A549 (cell line): ENCODE measurements at regions not wholly inside any gene's neighbourhood (a gene's known extent, or its start where the extent isn't known, plus 50 kb on each side); places are given as distances from the start of the nearest gene placed in this dataset.

Experiments
- ATAC-seq, 2 experiments: fragments of 200-7000 bp in 1 of 2; fragments of >200 bp in 1 of 2; cut with Nextera tagmentation in 1 of 2; cut with Tn5 transposase in 1 of 2; 3 replicates each; pipeline versions ENCODE4 v1.8.0 to v1.9.1; 2018 to 2020; ENCODE audit warnings: mild to moderate bottlenecking in 1 of 2, moderate library complexity in 1 of 2
- CTCF ChIA-PET: fragments of 300-600 bp; sonication (Branson Sonifier 250); formaldehyde crosslinking; extraction: SDS; loops from one replicate; lab custom pipeline; 2021; ENCODE audit warnings: antibody characterized with exemption, inconsistent platforms; lab: Yijun Ruan, JAX
- POLR2A ChIA-PET: fragments of 350-600 bp; formaldehyde crosslinking; extraction: SDS; loops from one replicate; lab custom pipeline; 2021; ENCODE audit warnings: antibody characterized with exemption, inconsistent platforms; lab: Yijun Ruan, JAX
- DNase-seq, 2 experiments: peaks; one replicate each; pipeline versions ENCODE4 v3.0.0 to v3.0.0-alpha.2; 2011 to 2016; ENCODE audit warnings: low read depth in 1 of 2, low spot score in 1 of 2
- FAIRE-seq: peaks from 2 replicates; lab custom pipeline; 2011; peaks lifted over from hg19 to GRCh38; lab: Jason Lieb, UNC
- H3K27ac ChIP-seq, 2 experiments: fragments of >200 bp; sonication (Bioruptor Twin); formaldehyde crosslinking; 3 replicates each; pipeline ENCODE4 v1.5.1; 2016 to 2017
- H3K4me1 ChIP-seq: fragments of >200 bp; sonication (Bioruptor Twin); formaldehyde crosslinking; 3 replicates; pipeline ENCODE4 v1.6.1; 2016
- H3K4me2 ChIP-seq: fragments of >200 bp; sonication (Bioruptor Twin); formaldehyde crosslinking; 3 replicates; pipeline ENCODE4 v1.6.1; 2016
- H3K4me3 ChIP-seq: fragments of >200 bp; sonication (Bioruptor Twin); formaldehyde crosslinking; 3 replicates; pipeline ENCODE4 v1.5.1; 2016
- H3K9me3 ChIP-seq: fragments of >200 bp; sonication (Bioruptor Twin); formaldehyde crosslinking; 3 replicates; pipeline ENCODE4 v1.6.1; 2016
- BHLHE40 ChIP-seq: IDR thresholded peaks from 2 replicates; pipeline ENCODE4 v1.6.1; 2012; ENCODE audit warnings: low read depth, low read length, inconsistent platforms
- CEBPB ChIP-seq, 2 experiments: fragments of >200 bp in 1 of 2; sonication (Bioruptor Twin) in 1 of 2; formaldehyde crosslinking in 1 of 2; IDR thresholded peaks; 2 replicates each; pipeline ENCODE4 v1.6.1; 2012 to 2016
- CHD4 ChIP-seq: fragments of 200-600 bp; sonication (generic); IDR thresholded peaks from 2 replicates; pipeline ENCODE4 v1.6.1; 2016; ENCODE audit warnings: antibody characterized with exemption, mild to moderate bottlenecking, borderline replicate concordance
- EHF ChIP-seq: fragments of 250-450 bp; sonication (Bioruptor Pico); IDR thresholded peaks from 2 replicates; pipeline ENCODE4 v1.5.0; 2020; ENCODE audit warnings: mild to moderate bottlenecking
- EP300 ChIP-seq, 2 experiments: fragments of >200 bp; sonication (Bioruptor Twin); formaldehyde crosslinking; IDR thresholded peaks; 2 replicates in 1 of 2; 3 replicates in 1 of 2; pipeline ENCODE4 v1.6.1; 2016 to 2017
- FOSB ChIP-seq: fragments of 250-450 bp; sonication (Bioruptor Pico); IDR thresholded peaks from 2 replicates; pipeline ENCODE4 v1.5.0; 2020; ENCODE audit warnings: mild to moderate bottlenecking, moderate library complexity
- HOXB5 ChIP-seq: fragments of 250-450 bp; sonication (Bioruptor Pico); IDR thresholded peaks from 2 replicates; pipeline ENCODE4 v1.5.0; 2020; ENCODE audit warnings: mild to moderate bottlenecking, moderate library complexity
- JUN ChIP-seq, 2 experiments: fragments of >200 bp; sonication (Bioruptor Twin); formaldehyde crosslinking; IDR thresholded peaks; 2 replicates in 1 of 2; 3 replicates in 1 of 2; pipeline ENCODE4 v1.6.1; 2016 to 2017
- KDM1A ChIP-seq: fragments of 200-600 bp; sonication (generic); IDR thresholded peaks from 2 replicates; pipeline ENCODE4 v1.6.1; 2016; ENCODE audit warnings: low read depth, mild to moderate bottlenecking
- KDM5A ChIP-seq: fragments of 200-600 bp; sonication (generic); IDR thresholded peaks from 2 replicates; pipeline ENCODE4 v1.6.1; 2016; ENCODE audit warnings: antibody characterized with exemption, mild to moderate bottlenecking
- MAFK ChIP-seq: fragments of 450-650 bp; IDR thresholded peaks from 2 replicates; pipeline ENCODE4 v1.6.1; 2014; ENCODE audit not compliant: partially characterized antibody
- NFE2L2 ChIP-seq: fragments of 150-350 bp; conservative IDR thresholded peaks from 2 replicates; pipeline ENCODE4 v1.6.1; 2014; ENCODE audit warnings: low read length
- NR3C1 ChIP-seq: fragments of >200 bp; sonication (Bioruptor Twin); formaldehyde crosslinking; IDR thresholded peaks from 3 replicates; pipeline ENCODE4 v1.6.1; 2017
- POLR2A ChIP-seq: IDR thresholded peaks from 2 replicates; pipeline ENCODE4 v1.6.1; 2012; ENCODE audit warnings: mild to moderate bottlenecking, low read length
- RARB ChIP-seq: fragments of 250-450 bp; sonication (Bioruptor Pico); IDR thresholded peaks from 2 replicates; pipeline ENCODE4 v1.8.0; 2021; ENCODE audit warnings: mild to moderate bottlenecking, moderate library complexity
- RFX5 ChIP-seq: fragments of 450-650 bp; IDR thresholded peaks from 2 replicates; pipeline ENCODE4 v1.7.1; 2014; ENCODE audit warnings: antibody characterized with exemption, mild to moderate bottlenecking, moderate library complexity
- SMC3 ChIP-seq: fragments of >200 bp; sonication (Bioruptor Twin); formaldehyde crosslinking; IDR thresholded peaks from 3 replicates; pipeline ENCODE4 v1.6.1; 2018; ENCODE audit warnings: inconsistent platforms
- TFCP2L1 ChIP-seq: fragments of 250-450 bp; sonication (Bioruptor Pico); IDR thresholded peaks from 2 replicates; pipeline ENCODE4 v1.5.0; 2021; ENCODE audit warnings: mild to moderate bottlenecking
- ZC3H11A ChIP-seq: fragments of 450-650 bp; IDR thresholded peaks from 2 replicates; pipeline ENCODE4 v1.6.1; 2014; ENCODE audit warnings: antibody characterized with exemption, mild to moderate bottlenecking
- WGBS: methylation state at CpG from one replicate; pipeline ENCODE4 v1.1.6; 2017; ENCODE audit errors: missing lambda C conversion rate; 5-methylcytosine and 5-hydroxymethylcytosine counted together
- TF ChIP-seq, protein P1 (sequence below): fragments of 450-650 bp; IDR thresholded peaks from 2 replicates; pipeline ENCODE4 v1.6.1; 2014; ENCODE audit warnings: antibody characterized with exemption
- TF ChIP-seq, protein P2 (sequence below): IDR thresholded peaks from 2 replicates; pipeline ENCODE4 v1.6.1; 2012; ENCODE audit warnings: low read depth, borderline replicate concordance
- TF ChIP-seq, protein P3 (sequence below): fragments of 200-600 bp; sonication (generic); IDR thresholded peaks from 2 replicates; pipeline ENCODE4 v1.6.1; 2016; ENCODE audit warnings: antibody characterized with exemption, mild to moderate bottlenecking, moderate library complexity
- TF ChIP-seq, protein P4 (sequence below): IDR thresholded peaks from 2 replicates; pipeline ENCODE4 v1.6.1; 2012
- TF ChIP-seq, protein P5 (sequence below): IDR thresholded peaks from 2 replicates; pipeline ENCODE4 v1.6.1; 2012

DNA sequence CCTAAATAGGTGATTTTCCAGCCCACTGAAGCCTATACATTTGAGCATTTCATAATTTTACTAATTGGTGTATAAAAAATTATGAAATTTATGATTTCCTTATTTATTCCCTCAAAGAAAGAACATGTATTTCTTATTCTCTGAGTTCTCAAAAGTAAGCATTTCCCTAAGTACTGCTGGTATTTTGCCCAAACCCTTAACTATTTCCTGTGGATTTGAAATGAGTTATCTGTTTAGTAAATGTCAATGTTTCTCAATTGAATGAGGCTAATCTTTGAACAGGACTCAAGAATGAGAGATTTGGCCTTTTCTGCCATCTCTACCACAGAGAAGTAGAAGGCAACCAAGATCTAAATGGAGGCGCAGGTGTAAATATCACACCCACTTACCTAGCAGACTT is 751.7 kb downstream of the TLE1 start:
- ATAC-seq (no peak), FAIRE-seq (no peak), DNase-seq (no peak)
- H3K4me3 ChIP-seq: no peak overlapping the region
- TF ChIP-seq NR3C1 (no peak), POLR2A (no peak), CHD4 (no peak), HOXB5 (CRISPR knock-in tag) (no peak), EP300 (IDR thresholded peaks at IDR 0.05) (no peak), BHLHE40 (no peak), JUN (IDR thresholded peaks at IDR 0.05) (no peak), MAFK (no peak), EHF (CRISPR knock-in tag) (no peak), FOSB (CRISPR knock-in tag) (no peak), RFX5 (no peak), TFCP2L1 (CRISPR knock-in tag) (no peak), SMC3 (no peak)
- TF ChIP-seq, protein P1, sequence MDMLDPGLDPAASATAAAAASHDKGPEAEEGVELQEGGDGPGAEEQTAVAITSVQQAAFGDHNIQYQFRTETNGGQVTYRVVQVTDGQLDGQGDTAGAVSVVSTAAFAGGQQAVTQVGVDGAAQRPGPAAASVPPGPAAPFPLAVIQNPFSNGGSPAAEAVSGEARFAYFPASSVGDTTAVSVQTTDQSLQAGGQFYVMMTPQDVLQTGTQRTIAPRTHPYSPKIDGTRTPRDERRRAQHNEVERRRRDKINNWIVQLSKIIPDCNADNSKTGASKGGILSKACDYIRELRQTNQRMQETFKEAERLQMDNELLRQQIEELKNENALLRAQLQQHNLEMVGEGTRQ: no peak
- TF ChIP-seq, protein P2, sequence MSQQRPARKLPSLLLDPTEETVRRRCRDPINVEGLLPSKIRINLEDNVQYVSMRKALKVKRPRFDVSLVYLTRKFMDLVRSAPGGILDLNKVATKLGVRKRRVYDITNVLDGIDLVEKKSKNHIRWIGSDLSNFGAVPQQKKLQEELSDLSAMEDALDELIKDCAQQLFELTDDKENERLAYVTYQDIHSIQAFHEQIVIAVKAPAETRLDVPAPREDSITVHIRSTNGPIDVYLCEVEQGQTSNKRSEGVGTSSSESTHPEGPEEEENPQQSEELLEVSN: no peak
- TF ChIP-seq, protein P3, sequence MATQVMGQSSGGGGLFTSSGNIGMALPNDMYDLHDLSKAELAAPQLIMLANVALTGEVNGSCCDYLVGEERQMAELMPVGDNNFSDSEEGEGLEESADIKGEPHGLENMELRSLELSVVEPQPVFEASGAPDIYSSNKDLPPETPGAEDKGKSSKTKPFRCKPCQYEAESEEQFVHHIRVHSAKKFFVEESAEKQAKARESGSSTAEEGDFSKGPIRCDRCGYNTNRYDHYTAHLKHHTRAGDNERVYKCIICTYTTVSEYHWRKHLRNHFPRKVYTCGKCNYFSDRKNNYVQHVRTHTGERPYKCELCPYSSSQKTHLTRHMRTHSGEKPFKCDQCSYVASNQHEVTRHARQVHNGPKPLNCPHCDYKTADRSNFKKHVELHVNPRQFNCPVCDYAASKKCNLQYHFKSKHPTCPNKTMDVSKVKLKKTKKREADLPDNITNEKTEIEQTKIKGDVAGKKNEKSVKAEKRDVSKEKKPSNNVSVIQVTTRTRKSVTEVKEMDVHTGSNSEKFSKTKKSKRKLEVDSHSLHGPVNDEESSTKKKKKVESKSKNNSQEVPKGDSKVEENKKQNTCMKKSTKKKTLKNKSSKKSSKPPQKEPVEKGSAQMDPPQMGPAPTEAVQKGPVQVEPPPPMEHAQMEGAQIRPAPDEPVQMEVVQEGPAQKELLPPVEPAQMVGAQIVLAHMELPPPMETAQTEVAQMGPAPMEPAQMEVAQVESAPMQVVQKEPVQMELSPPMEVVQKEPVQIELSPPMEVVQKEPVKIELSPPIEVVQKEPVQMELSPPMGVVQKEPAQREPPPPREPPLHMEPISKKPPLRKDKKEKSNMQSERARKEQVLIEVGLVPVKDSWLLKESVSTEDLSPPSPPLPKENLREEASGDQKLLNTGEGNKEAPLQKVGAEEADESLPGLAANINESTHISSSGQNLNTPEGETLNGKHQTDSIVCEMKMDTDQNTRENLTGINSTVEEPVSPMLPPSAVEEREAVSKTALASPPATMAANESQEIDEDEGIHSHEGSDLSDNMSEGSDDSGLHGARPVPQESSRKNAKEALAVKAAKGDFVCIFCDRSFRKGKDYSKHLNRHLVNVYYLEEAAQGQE: no peak
- H3K4me1 ChIP-seq: no peaks in the 10 kb centered on the region
- ChIA-PET CTCF (no interaction called here), POLR2A (no interaction called here)
- WGBS: 93% methylated on average over 1 of the region's 1 CpG
- H3K27ac ChIP-seq: no peak overlapping the region
- H3K9me3 ChIP-seq: no peaks in the 10 kb centered on the region
- H3K4me2 ChIP-seq: no peak overlapping the region

DNA sequence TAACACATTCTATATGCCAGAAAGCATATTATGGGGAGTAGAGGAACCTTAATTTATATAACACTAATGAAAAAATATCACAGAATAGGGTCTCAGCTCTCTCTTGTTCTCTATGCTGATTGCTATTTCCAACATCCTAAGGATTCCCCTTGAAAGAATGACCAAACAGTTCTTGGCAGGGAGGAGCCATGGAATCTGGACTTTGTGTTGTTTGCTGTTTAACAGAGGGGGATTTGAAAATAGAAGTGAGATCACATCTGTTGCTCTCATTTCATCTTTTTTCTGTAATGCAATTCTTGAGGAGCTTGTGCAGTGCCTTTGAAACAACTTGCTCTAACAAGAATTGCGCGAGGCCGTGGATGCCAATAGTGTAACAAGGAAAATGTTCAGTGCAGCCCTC is 755.3 kb downstream of the TLE1 start:
- 83% methylated on average over 3 of the region's 3 CpGs for WGBS
- CTCF ChIA-PET: interaction anchor here (0.6 kb wide), 1 partner anchor 767 kb away, joined by 4 read pairs; no protein-coding TSS in a partner anchor
- FAIRE-seq (no peak), DNase-seq (no peak), ATAC-seq (no peak)
- Histone ChIP-seq H3K4me1 (no peaks in the 10 kb centered on the region), H3K4me3 (no peak overlapping the region), H3K4me2 (no peak overlapping the region), H3K27ac (no peak overlapping the region)
- POLR2A ChIA-PET: no interaction called here
- TF ChIP-seq POLR2A: no peak
- no peak for TF ChIP-seq NFE2L2
- TF ChIP-seq CHD4: no peak
- no peak for TF ChIP-seq RARB (CRISPR knock-in tag)
- TF ChIP-seq KDM1A: no peak
- TF ChIP-seq, protein P4, sequence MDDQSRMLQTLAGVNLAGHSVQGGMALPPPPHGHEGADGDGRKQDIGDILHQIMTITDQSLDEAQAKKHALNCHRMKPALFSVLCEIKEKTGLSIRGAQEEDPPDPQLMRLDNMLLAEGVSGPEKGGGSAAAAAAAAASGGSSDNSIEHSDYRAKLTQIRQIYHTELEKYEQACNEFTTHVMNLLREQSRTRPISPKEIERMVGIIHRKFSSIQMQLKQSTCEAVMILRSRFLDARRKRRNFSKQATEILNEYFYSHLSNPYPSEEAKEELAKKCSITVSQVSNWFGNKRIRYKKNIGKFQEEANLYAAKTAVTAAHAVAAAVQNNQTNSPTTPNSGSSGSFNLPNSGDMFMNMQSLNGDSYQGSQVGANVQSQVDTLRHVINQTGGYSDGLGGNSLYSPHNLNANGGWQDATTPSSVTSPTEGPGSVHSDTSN: no peak
- TF ChIP-seq, protein P1: no peak
- no peak for TF ChIP-seq CEBPB (IDR thresholded peaks at IDR 0.05)
- no peak for TF ChIP-seq KDM5A
- TF ChIP-seq, protein P2: no peak
- no peak for TF ChIP-seq ZC3H11A
- TF ChIP-seq EHF (CRISPR knock-in tag): no peak
- TF ChIP-seq, protein P5, sequence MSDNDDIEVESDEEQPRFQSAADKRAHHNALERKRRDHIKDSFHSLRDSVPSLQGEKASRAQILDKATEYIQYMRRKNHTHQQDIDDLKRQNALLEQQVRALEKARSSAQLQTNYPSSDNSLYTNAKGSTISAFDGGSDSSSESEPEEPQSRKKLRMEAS: no peak
- TF ChIP-seq, all 56 proteins: peak for 0
- H3K9me3 ChIP-seq: no peaks in the 10 kb centered on the region
